ENCODE measurements at regions not wholly inside any gene's neighbourhood (a gene's known extent, or its start where the extent isn't known, plus 50 kb on each side); places are given as distances from the start of the nearest gene placed in this dataset.

- TF ChIP-seq CTCF (IDR thresholded peaks at IDR 0.05; ENCODE audit: insufficient read depth, low read length, poor library complexity, severe bottlenecking) (no peak), EZH2phosphoT487 (conservative IDR thresholded peaks at IDR 0.05; ENCODE audit: low read length) (no peak)
Measured at GRCh38 chr2:38436227-38436664, 59.2 kb upstream of the ATL2 start.

Data from SU-DHL-6 (cell line).